ENCODE measurements at regions not wholly inside any gene's neighbourhood (a gene's known extent, or its start where the extent isn't known, plus 50 kb on each side); places are given as distances from the start of the nearest gene placed in this dataset.

GRCh38 chr14:40855343-40855742 is 751.3 kb upstream of the LRFN5 start:
- no peak for TF ChIP-seq CTCF (IDR thresholded peaks at IDR 0.05; ENCODE audit: low read depth, low read length)
- peaks cover 5% of the 10 kb centered on the region for H3K27me3 ChIP-seq (ENCODE audit: insufficient read depth, low read depth, severe bottlenecking)
- H3K4me3 ChIP-seq (ENCODE audit: low read depth, low read length), result no peak overlapping the region
- H3K27ac ChIP-seq, result no peak overlapping the region
- H3K9me3 ChIP-seq (ENCODE audit: severe bottlenecking), result no peaks in the 10 kb centered on the region
- DNase-seq, result no peak
- no peaks in the 10 kb centered on the region for H3K36me3 ChIP-seq

- H3K4me3 ChIP-seq (ENCODE audit: low read depth, low read length), result no peak overlapping the region
- H3K9me3 ChIP-seq (ENCODE audit: severe bottlenecking), result peaks cover 4% of the 10 kb centered on the region
- H3K36me3 ChIP-seq, result no peaks in the 10 kb centered on the region
- H3K27ac ChIP-seq, result no peak overlapping the region
- TF ChIP-seq CTCF (IDR thresholded peaks at IDR 0.05; ENCODE audit: low read depth, low read length), result no peak
- no peak for DNase-seq
- H3K27me3 ChIP-seq (ENCODE audit: insufficient read depth, low read depth, severe bottlenecking), result no peaks in the 10 kb centered on the region
These were observed 756.5 kb upstream of the LRFN5 start for GRCh38 chr14:40850191-40850590.

GRCh38 chr14:40847480-40847879 is 759.2 kb upstream of the LRFN5 start:
- Histone ChIP-seq H3K4me3 (ENCODE audit: low read depth, low read length) (no peak overlapping the region), H3K27ac (no peak overlapping the region), H3K9me3 (ENCODE audit: severe bottlenecking) (peaks cover 4% of the 10 kb centered on the region), H3K27me3 (ENCODE audit: insufficient read depth, low read depth, severe bottlenecking) (no peaks in the 10 kb centered on the region), H3K36me3 (no peaks in the 10 kb centered on the region)
- no peak for DNase-seq
- no peak for TF ChIP-seq CTCF (IDR thresholded peaks at IDR 0.05; ENCODE audit: low read depth, low read length)

GRCh38 chr14:40842816-40843215 is 763.9 kb upstream of the LRFN5 start:
- DNase-seq, result no peak
- Histone ChIP-seq H3K27ac (no peak overlapping the region), H3K27me3 (ENCODE audit: insufficient read depth, low read depth, severe bottlenecking) (no peaks in the 10 kb centered on the region), H3K9me3 (ENCODE audit: severe bottlenecking) (no peaks in the 10 kb centered on the region), H3K36me3 (no peaks in the 10 kb centered on the region), H3K4me3 (ENCODE audit: low read depth, low read length) (no peak overlapping the region)
- TF ChIP-seq CTCF (IDR thresholded peaks at IDR 0.05; ENCODE audit: low read depth, low read length), result no peak

GRCh38 chr14:40841886-40842285 is 764.8 kb upstream of the LRFN5 start:
- TF ChIP-seq CTCF (IDR thresholded peaks at IDR 0.05; ENCODE audit: low read depth, low read length), result no peak
- Histone ChIP-seq H3K4me3 (ENCODE audit: low read depth, low read length) (no peak overlapping the region), H3K27ac (no peak overlapping the region), H3K27me3 (ENCODE audit: insufficient read depth, low read depth, severe bottlenecking) (no peaks in the 10 kb centered on the region), H3K36me3 (no peaks in the 10 kb centered on the region), H3K9me3 (ENCODE audit: severe bottlenecking) (no peaks in the 10 kb centered on the region)
- no peak for DNase-seq

- no peaks in the 10 kb centered on the region for H3K27me3 ChIP-seq (ENCODE audit: insufficient read depth, low read depth, severe bottlenecking)
- no peak overlapping the region for H3K27ac ChIP-seq
- H3K9me3 ChIP-seq (ENCODE audit: severe bottlenecking), result peaks cover 2% of the 10 kb centered on the region
- H3K36me3 ChIP-seq, result no peaks in the 10 kb centered on the region
- no peak for TF ChIP-seq CTCF (IDR thresholded peaks at IDR 0.05; ENCODE audit: low read depth, low read length)
- H3K4me3 ChIP-seq (ENCODE audit: low read depth, low read length), result no peak overlapping the region
- no peak for DNase-seq
These were observed 768.1 kb upstream of the LRFN5 start for GRCh38 chr14:40838601-40839000.

Data from WERI-Rb-1 (cell line).